SU-DHL-6 (cell line): ENCODE measurements at regions not wholly inside any gene's neighbourhood (a gene's known extent, or its start where the extent isn't known, plus 50 kb on each side); places are given as distances from the start of the nearest gene placed in this dataset.

Source experiments
- H2AFZ ChIP-seq: fragments of 200-600 bp; sonication (generic); 2 replicates; pipeline ENCODE4 v1.6.1; 2014; ENCODE audit warnings: low read depth, mild to moderate bottlenecking, moderate library complexity, mixed read lengths, antibody characterized with exemption, low read length; ENCODE audit not compliant: severe bottlenecking
- H3F3A ChIP-seq: fragments of 200-600 bp; shearing (Covaris generic); 2 replicates; pipeline ENCODE4 v1.6.0; 2016; ENCODE audit warnings: antibody characterized with exemption, mild to moderate bottlenecking; ENCODE audit not compliant: insufficient read depth
- H3K27ac ChIP-seq: fragments of 200-600 bp; sonication (generic); 2 replicates; pipeline ENCODE4 v1.5.1; 2016; ENCODE audit warnings: low read depth, mild to moderate bottlenecking, low read length, moderate library complexity, mixed read lengths
- H3K27me3 ChIP-seq: fragments of 200-600 bp; sonication (generic), shearing (Covaris generic); 2 replicates; pipeline ENCODE4 v1.6.0; 2014; ENCODE audit warnings: mild to moderate bottlenecking, low read length
- H3K36me3 ChIP-seq: fragments of 200-600 bp; sonication (generic); 2 replicates; pipeline ENCODE4 v1.6.1; 2014; ENCODE audit warnings: mild to moderate bottlenecking, low read length, mixed read lengths
- H3K4me2 ChIP-seq: fragments of 300-600, 200-600 bp; shearing (Covaris generic), sonication (generic); 2 replicates; pipeline ENCODE4 v1.6.0; 2014; ENCODE audit warnings: low read length, low read depth, mild to moderate bottlenecking; ENCODE audit not compliant: poor library complexity, severe bottlenecking
- H3K4me3 ChIP-seq: fragments of 200-600 bp; sonication (generic); 2 replicates; pipeline ENCODE4 v1.5.1; 2014; ENCODE audit warnings: antibody characterized with exemption, low read length, mild to moderate bottlenecking, mixed read lengths; ENCODE audit not compliant: insufficient read depth, poor library complexity, severe bottlenecking
- H3K79me2 ChIP-seq: fragments of 200-600 bp; sonication (generic); 2 replicates; pipeline ENCODE4 v1.6.1; 2014; ENCODE audit warnings: mild to moderate bottlenecking, low read length, moderate library complexity; ENCODE audit not compliant: insufficient read depth
- H3K9ac ChIP-seq: fragments of 200-600 bp; sonication (generic); 2 replicates; pipeline ENCODE4 v1.7.0; 2014; ENCODE audit warnings: mild to moderate bottlenecking, low read length
- H3K9me2 ChIP-seq: fragments of 200-600 bp; sonication (generic); replicated peaks from 2 replicates; pipeline ENCODE4 v1.6.1; 2014; ENCODE audit warnings: low read length; ENCODE audit not compliant: insufficient read depth
- H3K9me3 ChIP-seq: fragments of 200-600 bp; sonication (generic); 2 replicates; pipeline ENCODE4 v1.6.1; 2014; ENCODE audit warnings: low read length, mixed read lengths; ENCODE audit not compliant: insufficient read depth
- H4K20me1 ChIP-seq: fragments of 200-600 bp; sonication (generic); 2 replicates; pipeline ENCODE4 v1.6.1; 2014; ENCODE audit warnings: low read depth, mild to moderate bottlenecking, antibody characterized with exemption, low read length, moderate library complexity, mixed read lengths
- EZH2phosphoT487 ChIP-seq: fragments of 200-600 bp; sonication (generic), shearing (Covaris generic); conservative IDR thresholded peaks from 2 replicates; pipeline ENCODE4 v1.6.1; 2018; ENCODE audit warnings: mild to moderate bottlenecking, antibody characterized with exemption, low read length, moderate library complexity, mixed read lengths
- TF ChIP-seq, protein P1 (sequence below): fragments of 200-600 bp; sonication (generic); IDR thresholded peaks from one replicate; pipeline ENCODE4 v1.5.1; 2017; ENCODE audit warnings: antibody characterized with exemption, mild to moderate bottlenecking, low read length, moderate library complexity; ENCODE audit not compliant: insufficient read depth, poor library complexity, severe bottlenecking

DNA sequence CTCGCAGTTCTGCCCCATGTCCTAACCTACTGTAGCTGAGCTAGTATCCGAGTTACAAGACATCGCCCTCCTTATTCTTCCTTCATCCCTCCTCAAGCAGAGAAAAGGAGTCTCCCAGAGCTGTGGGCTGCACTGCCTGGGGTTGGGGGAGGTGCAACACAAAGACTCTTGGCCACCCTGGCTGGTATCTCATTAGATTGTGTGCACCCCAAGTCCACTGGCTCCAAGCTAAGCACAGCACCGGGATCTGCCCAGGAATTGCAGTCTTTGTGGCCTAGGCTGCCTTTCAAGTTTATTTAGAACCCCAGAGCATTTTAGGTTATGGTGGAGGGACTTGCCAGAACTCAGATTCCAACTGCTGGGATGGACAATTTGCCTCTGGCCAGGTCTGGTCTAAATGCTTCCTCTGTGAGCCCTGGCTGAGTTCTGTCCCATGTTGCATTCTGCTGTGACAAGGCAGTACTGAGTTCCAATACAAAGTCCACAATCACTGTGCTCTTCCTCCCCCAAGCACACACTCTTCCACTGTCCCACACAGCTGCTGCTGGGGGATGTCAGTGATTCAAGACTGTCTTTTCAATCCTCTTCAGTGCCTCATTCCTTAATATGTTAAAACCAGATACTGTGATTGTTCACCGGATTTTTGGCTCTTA, 169.6 kb upstream of the CLEC14A start:
- H3K27me3 ChIP-seq, result no peaks in the 10 kb centered on the region
- H3K9me2 ChIP-seq, result no peaks in the 10 kb centered on the region
- H3K27ac ChIP-seq, result no peak overlapping the region
- H3K79me2 ChIP-seq, result no peaks in the 10 kb centered on the region
- H3K4me3 ChIP-seq, result no peak overlapping the region
- H3K4me2 ChIP-seq, result no peak overlapping the region
- H2AFZ ChIP-seq, result no peak overlapping the region
- no peaks in the 10 kb centered on the region for H3K36me3 ChIP-seq
- TF ChIP-seq, protein P1, sequence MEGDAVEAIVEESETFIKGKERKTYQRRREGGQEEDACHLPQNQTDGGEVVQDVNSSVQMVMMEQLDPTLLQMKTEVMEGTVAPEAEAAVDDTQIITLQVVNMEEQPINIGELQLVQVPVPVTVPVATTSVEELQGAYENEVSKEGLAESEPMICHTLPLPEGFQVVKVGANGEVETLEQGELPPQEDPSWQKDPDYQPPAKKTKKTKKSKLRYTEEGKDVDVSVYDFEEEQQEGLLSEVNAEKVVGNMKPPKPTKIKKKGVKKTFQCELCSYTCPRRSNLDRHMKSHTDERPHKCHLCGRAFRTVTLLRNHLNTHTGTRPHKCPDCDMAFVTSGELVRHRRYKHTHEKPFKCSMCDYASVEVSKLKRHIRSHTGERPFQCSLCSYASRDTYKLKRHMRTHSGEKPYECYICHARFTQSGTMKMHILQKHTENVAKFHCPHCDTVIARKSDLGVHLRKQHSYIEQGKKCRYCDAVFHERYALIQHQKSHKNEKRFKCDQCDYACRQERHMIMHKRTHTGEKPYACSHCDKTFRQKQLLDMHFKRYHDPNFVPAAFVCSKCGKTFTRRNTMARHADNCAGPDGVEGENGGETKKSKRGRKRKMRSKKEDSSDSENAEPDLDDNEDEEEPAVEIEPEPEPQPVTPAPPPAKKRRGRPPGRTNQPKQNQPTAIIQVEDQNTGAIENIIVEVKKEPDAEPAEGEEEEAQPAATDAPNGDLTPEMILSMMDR, result no peak
- no peak for TF ChIP-seq EZH2phosphoT487
- no peaks in the 10 kb centered on the region for H3F3A ChIP-seq
- peaks cover 8% of the 10 kb centered on the region; the same call in 1 of the 2 replicates for H3K9me3 ChIP-seq
- no peaks in the 10 kb centered on the region for H4K20me1 ChIP-seq
- H3K9ac ChIP-seq, result no peak overlapping the region

DNA sequence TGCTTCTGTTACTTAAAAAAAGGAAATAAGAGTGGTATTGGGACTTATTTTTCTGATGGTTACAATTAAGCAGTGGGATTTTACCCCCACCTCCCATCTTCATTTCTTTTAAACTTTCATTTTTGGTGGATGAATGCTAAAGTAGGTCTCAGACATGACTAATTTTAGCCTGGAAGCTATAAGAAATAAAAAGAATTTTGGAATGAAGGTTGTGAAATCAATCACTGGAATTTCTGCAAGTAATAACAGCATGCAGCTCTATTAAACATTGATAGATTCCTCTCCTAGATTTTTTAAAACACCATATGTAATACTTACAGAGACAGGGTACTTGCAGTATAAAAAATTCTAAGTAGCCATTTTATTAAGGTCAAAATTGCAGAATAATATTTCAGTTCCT, 164.2 kb upstream of the CLEC14A start:
- H3K27ac ChIP-seq, result no peak overlapping the region
- TF ChIP-seq, protein P1, result no peak
- TF ChIP-seq EZH2phosphoT487, result no peak
- no peaks in the 10 kb centered on the region for H4K20me1 ChIP-seq
- no peaks in the 10 kb centered on the region for H3K27me3 ChIP-seq
- H3K79me2 ChIP-seq, result no peaks in the 10 kb centered on the region
- H3F3A ChIP-seq, result no peaks in the 10 kb centered on the region
- no peak overlapping the region for H2AFZ ChIP-seq
- H3K4me3 ChIP-seq, result no peak overlapping the region
- H3K4me2 ChIP-seq, result no peak overlapping the region
- no peak overlapping the region for H3K9ac ChIP-seq
- no peaks in the 10 kb centered on the region for H3K36me3 ChIP-seq
- H3K9me2 ChIP-seq, result no peaks in the 10 kb centered on the region
- peaks cover 7% of the 10 kb centered on the region; the same call in 1 of the 2 replicates for H3K9me3 ChIP-seq

DNA sequence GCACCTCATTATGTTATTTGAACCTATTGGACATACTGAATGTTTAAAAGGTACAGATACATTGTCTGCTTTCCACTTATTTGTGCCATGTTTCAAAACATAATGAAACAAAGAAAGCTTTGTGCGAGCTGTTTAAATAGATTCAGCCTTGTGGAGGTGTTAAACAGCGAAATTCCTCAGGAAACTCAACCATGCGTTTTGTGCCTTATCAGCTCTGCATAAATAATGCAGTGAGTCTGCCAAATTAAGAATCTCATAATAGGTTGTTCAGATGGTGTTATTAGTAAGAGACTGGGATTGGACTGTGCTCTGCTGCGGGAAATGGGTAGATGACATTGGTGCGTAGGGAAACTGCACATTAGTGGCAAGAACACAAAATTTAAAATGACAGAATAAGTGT, 163.7 kb upstream of the CLEC14A start:
- Histone ChIP-seq H3K79me2 (no peaks in the 10 kb centered on the region), H4K20me1 (no peaks in the 10 kb centered on the region), H3K4me2 (no peak overlapping the region), H3K27me3 (no peaks in the 10 kb centered on the region), H3K27ac (no peak overlapping the region), H3K36me3 (no peaks in the 10 kb centered on the region), H3F3A (no peaks in the 10 kb centered on the region), H3K9me2 (no peaks in the 10 kb centered on the region), H3K9me3 (peaks cover 5% of the 10 kb centered on the region; the same call in 1 of the 2 replicates), H3K9ac (no peak overlapping the region), H2AFZ (no peak overlapping the region), H3K4me3 (no peak overlapping the region)
- TF ChIP-seq, protein P1, result no peak
- TF ChIP-seq EZH2phosphoT487, result no peak
